ENCODE measurements at regions not wholly inside any gene's neighbourhood (a gene's known extent, or its start where the extent isn't known, plus 50 kb on each side); places are given as distances from the start of the nearest gene placed in this dataset.

GRCh38 chr10:118967160-118967559, 62.4 kb upstream of the NANOS1 start:
- TF ChIP-seq CTCF (IDR thresholded peaks at IDR 0.05) (no peak), EZH2 (IDR thresholded peaks at IDR 0.05) (no peak)
